SK-N-SH (cell line): ENCODE measurements at regions not wholly inside any gene's neighbourhood (a gene's known extent, or its start where the extent isn't known, plus 50 kb on each side); places are given as distances from the start of the nearest gene placed in this dataset.

Source experiments
- CTCF ChIP-seq: fragments of 200-600 bp; sonication (generic); IDR thresholded peaks from 2 replicates; pipeline ENCODE4 v1.6.1; 2017; ENCODE audit warnings: antibody characterized with exemption, mild to moderate bottlenecking, moderate library complexity
- EP300 ChIP-seq, 2 experiments: IDR thresholded peaks; 2 replicates each; pipeline versions ENCODE4 v1.4.0 to v1.6.1; 2012; ENCODE audit warnings: borderline replicate concordance in 1 of 2, low read depth in 1 of 2, low read length in 1 of 2
- FOSL2 ChIP-seq: IDR thresholded peaks from 2 replicates; pipeline ENCODE4 v1.4.0; 2012; ENCODE audit warnings: low read depth, mild to moderate bottlenecking, moderate library complexity, borderline replicate concordance
- MAX ChIP-seq: IDR thresholded peaks from 2 replicates; pipeline ENCODE4 v1.4.0; 2012; ENCODE audit warnings: low read depth
- POLR2AphosphoS5 ChIP-seq: IDR thresholded peaks from 2 replicates; pipeline ENCODE4 v1.6.1; 2012; ENCODE audit warnings: low read depth, low read length
- RAD21 ChIP-seq: IDR thresholded peaks from 2 replicates; pipeline ENCODE4 v1.6.1; 2012; ENCODE audit warnings: mild to moderate bottlenecking, low read length

GRCh38 chrX:37921758-37922157 lies 74.4 kb upstream of the DYNLT3 start:
- no peak for TF ChIP-seq RAD21
- no peak for TF ChIP-seq CTCF
- TF ChIP-seq FOSL2 = peak; percentile 73; the same call in 1 of the 2 replicates
- TF ChIP-seq MAX = no peak
- peak in 1 of 2 experiments; percentile 58; a peak in 1 of 4 replicates for TF ChIP-seq EP300 (IDR thresholded peaks at IDR 0.05; ENCODE audit: borderline replicate concordance in 1 of 2, low read depth in 1 of 2, low read length in 1 of 2)
- TF ChIP-seq POLR2AphosphoS5 = no peak
